ENCODE measurements at regions not wholly inside any gene's neighbourhood (a gene's known extent, or its start where the extent isn't known, plus 50 kb on each side); places are given as distances from the start of the nearest gene placed in this dataset.

- H3K9ac ChIP-seq (ENCODE audit: low read depth in 1 of 2, low read length in 2 of 2) = no peak overlapping the region
- no peak overlapping the region for H3K4me3 ChIP-seq (ENCODE audit: low read depth in 1 of 2, low read length in 2 of 2)
- H3K4me1 ChIP-seq (ENCODE audit: control insufficient read depth in 1 of 2, insufficient read depth in 2 of 2, low read length in 2 of 2) = no peaks in the 10 kb centered on the region
- no peaks in the 10 kb centered on the region for H3K9me3 ChIP-seq (ENCODE audit: control insufficient read depth in 1 of 2, low read length in 2 of 2)
- no peaks in the 10 kb centered on the region for H3K36me3 ChIP-seq (ENCODE audit: control insufficient read depth in 1 of 2, insufficient read depth in 2 of 2, low read length in 2 of 2)
- no peak overlapping the region for H3K27ac ChIP-seq (ENCODE audit: low read depth, low read length)
- H3K27me3 ChIP-seq (ENCODE audit: control insufficient read depth in 1 of 2, insufficient read depth in 2 of 2, low read length in 2 of 2) = peaks cover 0 to 8% of the 10 kb centered on the region in 2 donors
Measured at GRCh38 chr10:61096056-61096455, 152.1 kb upstream of the RHOBTB1 start.

GRCh38 chr10:61091531-61091930 is 147.5 kb upstream of the RHOBTB1 start:
- no peak overlapping the region for H3K27ac ChIP-seq (ENCODE audit: low read depth, low read length)
- no peaks in the 10 kb centered on the region for H3K27me3 ChIP-seq (ENCODE audit: control insufficient read depth in 1 of 2, insufficient read depth in 2 of 2, low read length in 2 of 2)
- H3K9me3 ChIP-seq (ENCODE audit: control insufficient read depth in 1 of 2, low read length in 2 of 2) = no peaks in the 10 kb centered on the region
- H3K4me3 ChIP-seq (ENCODE audit: low read depth in 1 of 2, low read length in 2 of 2) = no peak overlapping the region
- H3K9ac ChIP-seq (ENCODE audit: low read depth in 1 of 2, low read length in 2 of 2) = no peak overlapping the region
- H3K4me1 ChIP-seq (ENCODE audit: control insufficient read depth in 1 of 2, insufficient read depth in 2 of 2, low read length in 2 of 2) = no peaks in the 10 kb centered on the region
- no peaks in the 10 kb centered on the region for H3K36me3 ChIP-seq (ENCODE audit: control insufficient read depth in 1 of 2, insufficient read depth in 2 of 2, low read length in 2 of 2)

GRCh38 chr10:61089251-61089650 is 145.3 kb upstream of the RHOBTB1 start:
- no peak overlapping the region for H3K9ac ChIP-seq (ENCODE audit: low read depth in 1 of 2, low read length in 2 of 2)
- H3K36me3 ChIP-seq (ENCODE audit: control insufficient read depth in 1 of 2, insufficient read depth in 2 of 2, low read length in 2 of 2) = no peaks in the 10 kb centered on the region
- no peak overlapping the region for H3K27ac ChIP-seq (ENCODE audit: low read depth, low read length)
- H3K4me1 ChIP-seq (ENCODE audit: control insufficient read depth in 1 of 2, insufficient read depth in 2 of 2, low read length in 2 of 2) = no peaks in the 10 kb centered on the region
- no peaks in the 10 kb centered on the region for H3K9me3 ChIP-seq (ENCODE audit: control insufficient read depth in 1 of 2, low read length in 2 of 2)
- H3K4me3 ChIP-seq (ENCODE audit: low read depth in 1 of 2, low read length in 2 of 2) = no peak overlapping the region
- H3K27me3 ChIP-seq (ENCODE audit: control insufficient read depth in 1 of 2, insufficient read depth in 2 of 2, low read length in 2 of 2) = no peaks in the 10 kb centered on the region

GRCh38 chr10:61084493-61084892 is 140.5 kb upstream of the RHOBTB1 start:
- Histone ChIP-seq H3K9me3 (ENCODE audit: control insufficient read depth in 1 of 2, low read length in 2 of 2) (no peaks in the 10 kb centered on the region), H3K9ac (ENCODE audit: low read depth in 1 of 2, low read length in 2 of 2) (no peak overlapping the region), H3K4me1 (ENCODE audit: control insufficient read depth in 1 of 2, insufficient read depth in 2 of 2, low read length in 2 of 2) (no peaks in the 10 kb centered on the region), H3K27ac (ENCODE audit: low read depth, low read length) (no peak overlapping the region), H3K36me3 (ENCODE audit: control insufficient read depth in 1 of 2, insufficient read depth in 2 of 2, low read length in 2 of 2) (no peaks in the 10 kb centered on the region), H3K27me3 (ENCODE audit: control insufficient read depth in 1 of 2, insufficient read depth in 2 of 2, low read length in 2 of 2) (no peaks in the 10 kb centered on the region), H3K4me3 (ENCODE audit: low read depth in 1 of 2, low read length in 2 of 2) (no peak overlapping the region)

GRCh38 chr10:61081301-61081700 is 137.3 kb upstream of the RHOBTB1 start:
- Histone ChIP-seq H3K27ac (ENCODE audit: low read depth, low read length) (no peak overlapping the region), H3K9me3 (ENCODE audit: control insufficient read depth in 1 of 2, low read length in 2 of 2) (no peaks in the 10 kb centered on the region), H3K9ac (ENCODE audit: low read depth in 1 of 2, low read length in 2 of 2) (no peak overlapping the region), H3K4me1 (ENCODE audit: control insufficient read depth in 1 of 2, insufficient read depth in 2 of 2, low read length in 2 of 2) (no peaks in the 10 kb centered on the region), H3K36me3 (ENCODE audit: control insufficient read depth in 1 of 2, insufficient read depth in 2 of 2, low read length in 2 of 2) (no peaks in the 10 kb centered on the region), H3K27me3 (ENCODE audit: control insufficient read depth in 1 of 2, insufficient read depth in 2 of 2, low read length in 2 of 2) (no peaks in the 10 kb centered on the region), H3K4me3 (ENCODE audit: low read depth in 1 of 2, low read length in 2 of 2) (no peak overlapping the region)

GRCh38 chr10:61078542-61079275 is 134.7 kb upstream of the RHOBTB1 start:
- Histone ChIP-seq H3K4me3 (ENCODE audit: low read depth in 1 of 2, low read length in 2 of 2) (no peak overlapping the region), H3K9me3 (ENCODE audit: control insufficient read depth in 1 of 2, low read length in 2 of 2) (no peaks in the 10 kb centered on the region), H3K27ac (ENCODE audit: low read depth, low read length) (no peak overlapping the region), H3K27me3 (ENCODE audit: control insufficient read depth in 1 of 2, insufficient read depth in 2 of 2, low read length in 2 of 2) (no peaks in the 10 kb centered on the region), H3K4me1 (ENCODE audit: control insufficient read depth in 1 of 2, insufficient read depth in 2 of 2, low read length in 2 of 2) (no peaks in the 10 kb centered on the region), H3K36me3 (ENCODE audit: control insufficient read depth in 1 of 2, insufficient read depth in 2 of 2, low read length in 2 of 2) (no peaks in the 10 kb centered on the region), H3K9ac (ENCODE audit: low read depth in 1 of 2, low read length in 2 of 2) (no peak overlapping the region)

- H3K4me1 ChIP-seq (ENCODE audit: control insufficient read depth in 1 of 2, insufficient read depth in 2 of 2, low read length in 2 of 2) = no peaks in the 10 kb centered on the region
- no peaks in the 10 kb centered on the region for H3K36me3 ChIP-seq (ENCODE audit: control insufficient read depth in 1 of 2, insufficient read depth in 2 of 2, low read length in 2 of 2)
- H3K27ac ChIP-seq (ENCODE audit: low read depth, low read length) = no peak overlapping the region
- H3K9ac ChIP-seq (ENCODE audit: low read depth in 1 of 2, low read length in 2 of 2) = no peak overlapping the region
- no peaks in the 10 kb centered on the region for H3K27me3 ChIP-seq (ENCODE audit: control insufficient read depth in 1 of 2, insufficient read depth in 2 of 2, low read length in 2 of 2)
- H3K4me3 ChIP-seq (ENCODE audit: low read depth in 1 of 2, low read length in 2 of 2) = no peak overlapping the region
- no peaks in the 10 kb centered on the region for H3K9me3 ChIP-seq (ENCODE audit: control insufficient read depth in 1 of 2, low read length in 2 of 2)
Measured at GRCh38 chr10:61076572-61077114, 132.7 kb upstream of the RHOBTB1 start.

GRCh38 chr10:61073391-61073790 is 129.4 kb upstream of the RHOBTB1 start:
- Histone ChIP-seq H3K4me3 (ENCODE audit: low read depth in 1 of 2, low read length in 2 of 2) (no peak overlapping the region), H3K9ac (ENCODE audit: low read depth in 1 of 2, low read length in 2 of 2) (no peak overlapping the region), H3K4me1 (ENCODE audit: control insufficient read depth in 1 of 2, insufficient read depth in 2 of 2, low read length in 2 of 2) (no peaks in the 10 kb centered on the region), H3K27ac (ENCODE audit: low read depth, low read length) (no peak overlapping the region), H3K27me3 (ENCODE audit: control insufficient read depth in 1 of 2, insufficient read depth in 2 of 2, low read length in 2 of 2) (no peaks in the 10 kb centered on the region), H3K36me3 (ENCODE audit: control insufficient read depth in 1 of 2, insufficient read depth in 2 of 2, low read length in 2 of 2) (no peaks in the 10 kb centered on the region), H3K9me3 (ENCODE audit: control insufficient read depth in 1 of 2, low read length in 2 of 2) (no peaks in the 10 kb centered on the region)

GRCh38 chr10:61071580-61071979 is 127.6 kb upstream of the RHOBTB1 start:
- H3K27me3 ChIP-seq (ENCODE audit: control insufficient read depth in 1 of 2, insufficient read depth in 2 of 2, low read length in 2 of 2) = no peaks in the 10 kb centered on the region
- H3K27ac ChIP-seq (ENCODE audit: low read depth, low read length) = no peak overlapping the region

GRCh38 chr10:61068471-61068870 is 124.5 kb upstream of the RHOBTB1 start:
- no peaks in the 10 kb centered on the region for H3K36me3 ChIP-seq (ENCODE audit: control insufficient read depth in 1 of 2, insufficient read depth in 2 of 2, low read length in 2 of 2)
- H3K9ac ChIP-seq (ENCODE audit: low read depth in 1 of 2, low read length in 2 of 2) = no peak overlapping the region
- H3K4me3 ChIP-seq (ENCODE audit: low read depth in 1 of 2, low read length in 2 of 2) = no peak overlapping the region

More at GRCh38 chr10:61071580-61071979, 127.6 kb upstream of the RHOBTB1 start:
- Histone ChIP-seq H3K4me3 (ENCODE audit: low read depth in 1 of 2, low read length in 2 of 2) (no peak overlapping the region), H3K9ac (ENCODE audit: low read depth in 1 of 2, low read length in 2 of 2) (no peak overlapping the region), H3K36me3 (ENCODE audit: control insufficient read depth in 1 of 2, insufficient read depth in 2 of 2, low read length in 2 of 2) (no peaks in the 10 kb centered on the region), H3K4me1 (ENCODE audit: control insufficient read depth in 1 of 2, insufficient read depth in 2 of 2, low read length in 2 of 2) (no peaks in the 10 kb centered on the region), H3K9me3 (ENCODE audit: control insufficient read depth in 1 of 2, low read length in 2 of 2) (no peaks in the 10 kb centered on the region)

More at GRCh38 chr10:61068471-61068870, 124.5 kb upstream of the RHOBTB1 start:
- H3K4me1 ChIP-seq (ENCODE audit: control insufficient read depth in 1 of 2, insufficient read depth in 2 of 2, low read length in 2 of 2) = no peaks in the 10 kb centered on the region
- H3K27ac ChIP-seq (ENCODE audit: low read depth, low read length) = no peak overlapping the region
- H3K27me3 ChIP-seq (ENCODE audit: control insufficient read depth in 1 of 2, insufficient read depth in 2 of 2, low read length in 2 of 2) = no peaks in the 10 kb centered on the region
- no peaks in the 10 kb centered on the region for H3K9me3 ChIP-seq (ENCODE audit: control insufficient read depth in 1 of 2, low read length in 2 of 2)
